GM21825 (cell line): ENCODE measurements at regions not wholly inside any gene's neighbourhood (a gene's known extent, or its start where the extent isn't known, plus 50 kb on each side); places are given as distances from the start of the nearest gene placed in this dataset.
"Not testable (repeated sequence)": the region's sequence is repeated elsewhere in the genome, so short reads cannot be mapped to it uniquely, and the experiment has no call there.

Experiments used
- ATAC-seq: cut with Tn5 transposase; IDR thresholded peaks from one replicate; pipeline ENCODE4 v1.9.1; 2021; ENCODE audit warnings: mild to moderate bottlenecking, moderate library complexity; ENCODE audit not compliant: unreplicated experiment

GRCh38 chr2:2732331-2733119 is 401.4 kb upstream of the MYT1L start:
- no peak for ATAC-seq

- ATAC-seq: no peak
Observed at GRCh38 chr2:2731816-2732284, 400.8 kb upstream of the MYT1L start.

- no peak for ATAC-seq
Observed at GRCh38 chr2:2731101-2731815, 400.2 kb upstream of the MYT1L start.

- no peak for ATAC-seq
Observed at GRCh38 chr2:2730301-2730833, 399.3 kb upstream of the MYT1L start.

GRCh38 chr2:2729246-2729645 is 398.2 kb upstream of the MYT1L start:
- no peak for ATAC-seq

GRCh38 chr2:2728635-2729034 is 397.6 kb upstream of the MYT1L start:
- no peak for ATAC-seq

GRCh38 chr2:2727876-2728511 is 396.9 kb upstream of the MYT1L start:
- ATAC-seq: no peak

GRCh38 chr2:2726163-2726562 is 395.1 kb upstream of the MYT1L start:
- ATAC-seq: no peak

GRCh38 chr2:2723064-2723463 is 392.0 kb upstream of the MYT1L start:
- no peak for ATAC-seq

GRCh38 chr2:2721296-2721835 is 390.3 kb upstream of the MYT1L start:
- no peak for ATAC-seq

GRCh38 chr2:2720806-2721205 is 389.7 kb upstream of the MYT1L start:
- ATAC-seq: not testable (repeated sequence)

GRCh38 chr2:2720351-2720750 is 389.3 kb upstream of the MYT1L start:
- no peak for ATAC-seq

- no peak for ATAC-seq
Observed at GRCh38 chr2:2719781-2720180, 388.7 kb upstream of the MYT1L start.

- no peak for ATAC-seq
Observed at GRCh38 chr2:2719015-2719414, 387.9 kb upstream of the MYT1L start.

- no peak for ATAC-seq
Observed at GRCh38 chr2:2717406-2717805, 386.3 kb upstream of the MYT1L start.

GRCh38 chr2:2716771-2717170 is 385.7 kb upstream of the MYT1L start:
- no peak for ATAC-seq

- no peak for ATAC-seq
Observed at GRCh38 chr2:2715036-2715818, 384.2 kb upstream of the MYT1L start.

- ATAC-seq: no peak
Observed at GRCh38 chr2:2714408-2714807, 383.3 kb upstream of the MYT1L start.

GRCh38 chr2:2709431-2709770 is 378.3 kb upstream of the MYT1L start:
- no peak for ATAC-seq

- no peak for ATAC-seq
Observed at GRCh38 chr2:2708575-2709430, 377.7 kb upstream of the MYT1L start.
